Gastroesophageal sphincter (tissue), 3 donors: ENCODE measurements at regions not wholly inside any gene's neighbourhood (a gene's known extent, or its start where the extent isn't known, plus 50 kb on each side); places are given as distances from the start of the nearest gene placed in this dataset.

Source experiments
- POLR2A ChIP-seq, 2 donors: fragments of 450-650 bp; IDR thresholded peaks; one replicate each; pipeline ENCODE4 v1.6.1; 2017; ENCODE audit warnings: antibody characterized with exemption in 2 of 2, mild to moderate bottlenecking in 2 of 2, moderate library complexity in 1 of 2
- POLR2AphosphoS5 ChIP-seq: sonication (generic); formaldehyde crosslinking; IDR thresholded peaks from one replicate; pipeline ENCODE4 v1.6.1; 2017; ENCODE audit warnings: antibody characterized with exemption
- TF ChIP-seq, protein P1 (sequence below), 4 experiments: fragments of 200-600 bp in 2 of 4; fragments of 450-650 bp in 2 of 4; sonication (generic) in 1 of 4; IDR thresholded peaks; one replicate each; pipeline ENCODE4 v1.5.1; 2017 to 2019; ENCODE audit warnings: antibody characterized with exemption in 4 of 4, mild to moderate bottlenecking in 2 of 4, moderate library complexity in 2 of 4

DNA sequence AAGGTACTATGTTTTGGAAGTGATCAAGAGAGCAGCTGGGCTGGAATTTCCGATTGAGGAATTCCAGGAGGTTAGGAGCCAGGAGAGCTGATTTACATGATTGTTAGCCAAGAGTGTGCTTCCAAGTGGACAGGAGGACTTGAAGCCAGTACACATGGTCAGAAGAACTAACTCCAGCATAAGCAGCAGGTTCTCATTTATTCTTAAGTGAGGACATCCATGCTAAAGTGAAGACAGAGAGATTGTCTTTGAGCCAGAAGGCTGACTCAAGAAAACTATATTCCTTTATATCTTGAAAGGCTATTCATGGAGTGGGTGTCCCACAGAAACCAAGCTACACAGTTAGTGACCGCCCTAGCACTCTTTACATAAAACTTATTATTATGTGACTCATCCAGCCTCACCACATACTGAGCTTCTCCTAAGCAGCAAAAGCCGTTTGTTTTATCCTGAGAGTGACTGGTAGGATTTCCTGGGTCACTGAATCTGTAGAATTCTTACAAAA, 56.7 kb upstream of the SEMA3A start:
- TF ChIP-seq, protein P1, sequence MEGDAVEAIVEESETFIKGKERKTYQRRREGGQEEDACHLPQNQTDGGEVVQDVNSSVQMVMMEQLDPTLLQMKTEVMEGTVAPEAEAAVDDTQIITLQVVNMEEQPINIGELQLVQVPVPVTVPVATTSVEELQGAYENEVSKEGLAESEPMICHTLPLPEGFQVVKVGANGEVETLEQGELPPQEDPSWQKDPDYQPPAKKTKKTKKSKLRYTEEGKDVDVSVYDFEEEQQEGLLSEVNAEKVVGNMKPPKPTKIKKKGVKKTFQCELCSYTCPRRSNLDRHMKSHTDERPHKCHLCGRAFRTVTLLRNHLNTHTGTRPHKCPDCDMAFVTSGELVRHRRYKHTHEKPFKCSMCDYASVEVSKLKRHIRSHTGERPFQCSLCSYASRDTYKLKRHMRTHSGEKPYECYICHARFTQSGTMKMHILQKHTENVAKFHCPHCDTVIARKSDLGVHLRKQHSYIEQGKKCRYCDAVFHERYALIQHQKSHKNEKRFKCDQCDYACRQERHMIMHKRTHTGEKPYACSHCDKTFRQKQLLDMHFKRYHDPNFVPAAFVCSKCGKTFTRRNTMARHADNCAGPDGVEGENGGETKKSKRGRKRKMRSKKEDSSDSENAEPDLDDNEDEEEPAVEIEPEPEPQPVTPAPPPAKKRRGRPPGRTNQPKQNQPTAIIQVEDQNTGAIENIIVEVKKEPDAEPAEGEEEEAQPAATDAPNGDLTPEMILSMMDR (IDR thresholded peaks at IDR 0.05) = no peak
- TF ChIP-seq POLR2AphosphoS5 (no peak), POLR2A (IDR thresholded peaks at IDR 0.05) (no peak)
